ENCODE measurements at regions not wholly inside any gene's neighbourhood (a gene's known extent, or its start where the extent isn't known, plus 50 kb on each side); places are given as distances from the start of the nearest gene placed in this dataset.
"Not testable (repeated sequence)": the region's sequence is repeated elsewhere in the genome, so short reads cannot be mapped to it uniquely, and the experiment has no call there.

DNA sequence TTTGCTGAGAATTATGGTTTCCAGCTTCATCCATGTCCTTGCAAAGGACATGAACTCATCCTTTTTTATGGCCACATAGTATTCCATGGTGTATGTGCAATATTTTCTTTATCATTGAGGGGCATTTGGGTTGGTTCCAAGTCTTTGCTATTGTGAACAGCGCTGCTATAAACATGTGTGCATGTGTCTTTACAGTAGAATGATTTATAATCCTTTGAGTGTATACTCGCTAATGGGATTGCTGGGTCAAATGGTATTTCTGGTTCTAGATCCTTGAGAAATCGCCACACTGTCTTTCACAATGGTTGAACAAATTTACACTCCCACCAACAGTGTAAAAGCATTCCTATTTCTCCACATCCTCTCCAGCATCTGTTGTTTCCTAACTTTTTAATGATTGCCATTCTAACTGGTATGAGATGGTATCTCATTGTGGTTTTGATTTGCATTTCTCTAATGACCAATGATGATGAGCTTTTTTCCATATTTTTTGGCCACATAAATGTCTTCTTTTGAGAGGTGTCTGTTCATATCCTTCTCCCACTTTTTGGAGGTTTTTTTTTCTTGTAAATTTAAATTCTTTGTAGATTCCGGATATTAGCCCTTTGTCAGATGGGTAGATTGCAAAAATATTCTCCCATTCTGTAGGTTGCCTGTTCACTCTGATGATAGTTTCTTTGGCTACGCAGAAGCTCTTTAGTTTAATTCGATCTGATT is 180.1 kb downstream of the PLPPR4 start:
- DNase-seq (ENCODE audit: low read depth in 2 of 2): not testable (repeated sequence)

GRCh38 chr1:99445071-99445470 is 180.8 kb downstream of the PLPPR4 start:
- DNase-seq (ENCODE audit: low read depth in 2 of 2): no peak

DNA sequence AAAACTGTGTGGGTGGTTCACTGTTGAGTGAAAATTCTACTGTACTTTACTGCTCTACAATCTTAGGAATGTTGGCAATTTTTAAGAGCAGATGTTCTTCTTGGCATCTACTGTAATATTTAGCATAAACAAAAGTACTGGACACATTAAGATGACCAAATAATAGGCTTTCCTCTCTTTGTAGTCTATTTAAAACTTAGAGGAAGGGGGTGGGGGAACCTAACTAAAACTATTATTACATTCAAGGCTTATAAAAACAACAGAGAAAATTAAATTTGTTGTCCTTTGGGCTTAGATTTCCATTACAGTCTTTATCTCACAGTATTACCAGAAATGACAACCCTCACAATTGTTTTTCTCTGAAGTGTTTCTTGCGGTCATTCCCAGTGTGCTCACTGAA is 181.2 kb downstream of the PLPPR4 start:
- peak in 1 of 2 experiments; percentile 12 for DNase-seq (ENCODE audit: low read depth in 2 of 2)

DNA sequence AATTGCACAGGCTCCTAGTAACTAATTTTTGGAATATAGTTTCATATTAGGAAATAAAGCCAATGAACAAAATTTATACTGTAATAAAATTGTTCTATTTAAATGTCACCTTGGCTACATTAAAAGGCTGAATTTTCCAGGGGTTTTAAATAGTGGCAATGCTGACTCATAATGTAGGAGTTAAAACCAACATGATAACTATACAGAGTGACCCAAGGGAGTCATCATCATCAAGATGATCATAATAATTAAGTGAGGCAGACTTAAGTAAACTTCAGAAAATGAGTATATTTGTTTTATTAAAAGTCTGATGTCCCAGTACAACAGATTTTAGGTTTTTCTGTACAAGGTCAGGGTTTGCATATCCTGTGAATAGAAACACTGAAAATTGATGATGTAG is 183.4 kb downstream of the PLPPR4 start:
- DNase-seq (ENCODE audit: low read depth in 2 of 2): no peak

DNA sequence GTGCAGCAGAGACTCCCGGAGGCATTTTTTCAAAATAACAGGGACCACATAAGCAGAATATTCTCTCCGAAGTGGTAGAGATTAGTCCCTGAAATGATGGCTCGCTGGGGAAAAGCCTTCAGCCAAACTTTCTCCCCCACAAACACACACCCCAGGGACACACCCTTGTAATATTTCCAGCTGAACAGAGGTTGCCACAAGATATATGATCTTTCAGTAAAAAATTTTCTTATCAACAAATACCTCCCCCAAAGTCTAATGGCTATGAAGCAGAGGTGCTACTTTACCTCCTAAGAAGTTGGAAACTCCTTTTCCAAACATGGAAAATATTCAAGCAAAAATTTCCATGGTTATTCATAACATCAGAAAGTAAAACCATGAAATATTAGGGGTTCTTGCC is 190.2 kb upstream of the PALMD start:
- no peak for DNase-seq (ENCODE audit: low read depth in 2 of 2)

GRCh38 chr1:99456536-99456935 is 189.4 kb upstream of the PALMD start:
- no peak for DNase-seq (ENCODE audit: low read depth in 2 of 2)

DNA sequence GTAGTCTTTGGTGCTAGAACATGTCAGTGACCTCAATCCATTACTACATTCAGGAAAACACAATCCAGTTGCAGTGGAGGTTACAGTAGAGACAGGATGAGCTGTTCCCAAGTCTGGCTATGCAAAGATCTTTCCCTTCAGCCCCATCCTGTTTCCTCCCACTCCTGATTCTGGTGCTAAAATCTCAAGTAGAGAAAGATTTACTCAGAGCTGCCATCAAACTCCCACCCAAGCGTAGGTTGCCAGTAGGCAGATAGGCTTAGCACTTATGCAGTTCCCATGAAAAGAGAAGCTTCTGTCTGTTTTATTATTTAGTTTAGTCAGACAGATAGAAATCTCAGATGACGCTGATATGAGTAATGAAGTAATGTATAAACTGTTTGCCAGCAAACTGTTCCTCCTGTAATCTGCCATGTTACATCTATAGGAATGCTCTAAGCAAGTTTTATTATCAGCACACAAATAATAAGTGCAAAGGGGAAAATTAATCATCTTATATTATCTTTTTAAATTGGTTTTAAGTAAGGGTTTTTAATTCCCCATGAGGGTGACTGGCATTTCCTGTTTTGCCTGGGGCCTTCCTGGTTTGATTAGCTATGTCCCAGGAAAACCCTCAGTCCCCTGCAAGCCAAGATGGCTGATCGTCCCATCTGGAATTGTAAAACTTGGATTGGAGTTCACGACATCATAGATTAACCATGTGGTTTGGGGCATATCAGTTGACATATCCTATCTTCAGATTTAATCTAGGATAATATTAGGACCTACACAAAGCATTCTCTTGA is 188.3 kb upstream of the PALMD start:
- DNase-seq (ENCODE audit: low read depth in 2 of 2): no peak

DNA sequence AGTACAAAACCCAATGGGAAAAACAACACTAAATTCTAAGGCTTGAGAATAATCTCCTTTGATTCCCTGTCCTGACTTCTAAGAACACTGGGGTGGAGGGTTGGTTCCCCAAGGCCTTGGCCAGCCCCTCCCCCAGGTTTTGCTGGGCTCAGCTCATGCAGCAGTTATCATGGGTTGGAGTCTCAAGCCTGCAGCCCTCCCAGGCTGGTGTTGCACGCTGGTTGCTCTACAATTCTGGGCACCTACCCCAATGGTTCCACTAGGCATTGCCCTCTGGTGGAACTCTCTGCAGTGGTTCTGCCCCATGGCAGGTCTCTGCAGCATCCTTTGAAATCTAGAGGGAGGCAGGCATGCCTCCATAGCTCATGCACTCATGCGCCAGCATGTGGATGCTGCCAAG is 184.4 kb upstream of the PALMD start:
- no peak for DNase-seq (ENCODE audit: low read depth in 2 of 2)

DNA sequence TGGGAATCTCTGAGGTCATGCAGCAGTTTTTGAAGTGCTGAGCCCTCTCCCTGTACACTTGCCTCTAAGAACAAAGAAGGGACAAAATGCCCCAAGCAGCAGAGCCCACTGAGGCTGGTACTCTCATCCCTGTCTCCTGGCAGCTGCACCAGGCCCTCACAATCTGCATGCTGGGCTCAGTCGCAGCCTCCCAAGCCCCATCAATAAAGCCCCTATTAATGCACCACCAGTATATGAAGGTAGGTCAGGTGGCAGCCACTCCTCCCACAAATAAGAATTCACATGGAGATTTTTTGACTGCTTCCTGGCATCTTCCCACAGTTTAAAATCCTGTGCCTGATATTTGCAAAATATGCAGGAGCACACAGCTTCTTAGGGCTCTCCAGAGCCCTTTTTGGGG is 181.2 kb upstream of the PALMD start:
- no peak for DNase-seq (ENCODE audit: low read depth in 2 of 2)

DNA sequence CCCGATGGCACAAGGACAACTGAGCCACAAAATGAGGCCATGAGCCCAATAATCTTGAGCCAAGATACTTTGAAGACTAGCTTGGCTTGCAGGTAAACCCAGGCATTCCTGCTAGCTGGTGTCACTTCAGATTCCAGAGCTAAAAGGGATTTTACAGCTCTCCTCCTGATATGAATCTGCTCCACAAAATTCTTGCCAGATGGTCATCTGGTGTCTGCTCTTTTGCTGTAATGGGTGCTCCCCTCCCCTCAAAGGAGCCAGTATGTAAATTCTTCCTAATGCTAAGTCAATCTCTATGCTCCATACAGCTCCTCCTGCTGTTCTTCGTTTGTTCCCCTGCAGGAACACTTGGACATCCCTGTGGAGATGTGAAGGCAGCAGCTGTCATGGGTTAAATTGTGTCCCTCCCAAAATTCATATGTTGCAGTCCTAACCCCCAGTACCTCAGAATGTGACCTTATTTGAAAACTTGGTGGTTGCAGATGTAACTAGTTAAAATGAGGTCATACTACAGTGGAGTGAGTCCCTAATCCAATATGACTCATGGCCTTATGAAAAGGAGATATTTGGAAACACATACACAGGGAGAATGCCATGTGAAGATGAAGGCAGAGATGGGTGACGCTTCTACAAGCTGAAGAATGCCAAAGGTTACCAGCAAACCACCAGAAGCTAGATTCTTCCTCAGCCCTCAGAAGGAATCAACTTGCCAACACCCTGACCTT is 180.6 kb upstream of the PALMD start:
- no peak for DNase-seq (ENCODE audit: low read depth in 2 of 2)

DNA sequence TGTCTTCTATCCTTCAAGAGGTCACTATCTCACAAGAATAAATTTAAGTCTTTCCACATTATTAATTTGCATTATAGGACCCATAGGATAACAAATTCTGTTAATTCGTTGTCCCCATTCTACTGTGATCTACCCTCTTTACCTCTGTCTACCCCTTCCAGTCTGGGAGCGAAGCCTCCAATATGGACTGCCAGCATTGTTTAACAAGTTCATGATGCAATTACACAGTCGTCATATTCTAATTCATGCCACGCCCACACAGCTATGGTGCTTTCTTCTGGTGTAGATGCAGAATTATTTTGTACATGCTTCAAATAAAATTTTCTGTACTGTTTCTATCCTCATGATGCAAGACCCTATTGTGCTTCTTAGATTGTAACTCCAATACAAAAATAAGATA is 178.3 kb upstream of the PALMD start:
- DNase-seq (ENCODE audit: low read depth in 2 of 2): no peak

DNA sequence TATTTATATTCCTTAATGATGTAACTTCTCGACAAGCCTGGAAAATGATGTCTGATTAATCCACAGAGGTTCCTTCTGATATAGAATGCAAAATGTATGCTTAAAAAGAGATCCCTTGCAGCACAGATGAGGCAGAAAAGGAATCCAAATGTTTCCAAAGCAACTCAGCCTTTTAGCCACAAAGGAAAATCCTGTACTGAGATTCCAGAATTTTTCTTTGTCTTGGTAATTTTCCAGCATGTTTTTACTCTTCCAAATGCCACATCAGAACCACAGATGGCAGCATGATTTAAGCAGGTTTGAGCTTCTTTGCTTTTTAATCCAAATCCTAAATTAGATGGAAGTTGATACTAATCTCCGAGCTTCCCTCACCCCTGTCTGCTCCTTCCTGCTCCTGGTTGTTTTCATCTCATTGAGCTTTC is 176.4 kb upstream of the PALMD start:
- peak; percentile 18 to 24 for DNase-seq (ENCODE audit: low read depth in 2 of 2)

GRCh38 chr1:99472893-99473292 is 173.0 kb upstream of the PALMD start:
- no peak for DNase-seq (ENCODE audit: low read depth in 2 of 2)

- DNase-seq (ENCODE audit: low read depth in 2 of 2): no peak
Observed at GRCh38 chr1:99474350-99474893, 171.5 kb upstream of the PALMD start.

DNA sequence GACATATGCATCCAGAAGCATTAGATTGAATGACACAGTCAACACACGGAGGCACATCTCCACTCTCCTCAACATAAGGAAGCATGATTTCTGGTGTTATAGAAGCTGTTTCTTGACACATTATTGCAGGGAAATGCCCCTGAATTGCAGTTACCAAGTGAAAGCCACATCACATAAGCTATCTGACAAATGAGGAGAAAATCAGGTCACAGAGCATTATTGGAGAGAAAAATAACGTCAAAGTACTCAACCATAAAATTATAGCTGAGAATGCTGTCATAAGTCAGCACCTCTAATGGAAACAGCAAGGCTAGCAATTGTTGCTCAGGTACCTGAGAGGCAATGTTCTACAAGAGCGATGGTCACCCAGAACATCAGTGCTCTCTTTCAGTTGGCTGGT is 169.9 kb upstream of the PALMD start:
- no peak for DNase-seq (ENCODE audit: low read depth in 2 of 2)

DNA sequence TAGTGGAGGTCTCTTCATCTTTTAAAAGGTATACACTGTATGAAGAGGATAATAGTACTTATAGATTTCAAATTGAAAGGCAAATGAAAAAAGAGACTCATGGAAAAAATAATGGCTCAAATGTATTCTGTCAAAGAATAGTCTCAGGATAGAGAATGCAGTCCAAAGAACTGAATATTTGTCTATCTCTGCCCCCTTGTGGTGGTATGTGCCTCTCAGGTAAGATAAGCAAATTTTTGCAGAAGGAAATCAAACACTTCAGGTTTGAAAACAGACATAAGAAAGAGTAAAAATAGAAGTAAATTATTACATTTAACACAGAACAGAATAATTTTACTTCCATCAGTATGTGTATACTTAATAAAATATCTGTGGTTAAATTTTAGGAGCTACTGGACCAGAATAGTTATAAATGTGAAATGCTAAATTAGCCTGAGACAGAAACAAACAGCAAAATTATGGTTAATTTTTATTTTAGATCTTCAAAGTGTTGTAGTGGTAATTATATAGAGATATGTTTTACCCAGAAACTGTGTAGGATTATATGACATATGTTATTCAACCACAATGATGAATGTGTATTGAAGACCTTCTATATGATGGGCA is 164.4 kb upstream of the PALMD start:
- DNase-seq (ENCODE audit: low read depth in 2 of 2): no peak

- DNase-seq (ENCODE audit: low read depth in 2 of 2): no peak
Observed at GRCh38 chr1:99482286-99482685, 163.6 kb upstream of the PALMD start.

GRCh38 chr1:99482750-99483149 is 163.2 kb upstream of the PALMD start:
- no peak for DNase-seq (ENCODE audit: low read depth in 2 of 2)

GRCh38 chr1:99490031-99490430 is 155.9 kb upstream of the PALMD start:
- DNase-seq (ENCODE audit: low read depth in 2 of 2): no peak

- DNase-seq (ENCODE audit: low read depth in 2 of 2): no peak
Observed at GRCh38 chr1:99496067-99496466, 149.8 kb upstream of the PALMD start.

DNA sequence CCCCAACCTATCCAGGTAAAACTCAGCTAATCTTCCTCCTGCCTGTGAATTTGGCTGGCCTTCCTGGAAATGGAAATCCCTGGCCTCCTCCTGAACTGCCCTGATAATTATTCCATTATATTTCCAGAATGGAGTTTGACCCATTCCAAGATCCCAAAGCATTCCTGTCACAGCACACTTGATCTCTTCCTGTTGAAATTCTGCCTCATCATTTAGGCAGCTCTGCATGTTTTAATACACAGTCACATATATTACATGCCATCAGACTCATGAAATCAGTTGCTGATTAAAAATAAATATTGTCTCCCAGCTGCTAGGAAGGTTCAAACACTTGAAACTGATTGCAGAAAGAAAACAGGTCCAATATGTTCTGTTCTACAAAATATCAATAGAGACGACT is 148.2 kb upstream of the PALMD start:
- no peak for DNase-seq (ENCODE audit: low read depth in 2 of 2)

DNA sequence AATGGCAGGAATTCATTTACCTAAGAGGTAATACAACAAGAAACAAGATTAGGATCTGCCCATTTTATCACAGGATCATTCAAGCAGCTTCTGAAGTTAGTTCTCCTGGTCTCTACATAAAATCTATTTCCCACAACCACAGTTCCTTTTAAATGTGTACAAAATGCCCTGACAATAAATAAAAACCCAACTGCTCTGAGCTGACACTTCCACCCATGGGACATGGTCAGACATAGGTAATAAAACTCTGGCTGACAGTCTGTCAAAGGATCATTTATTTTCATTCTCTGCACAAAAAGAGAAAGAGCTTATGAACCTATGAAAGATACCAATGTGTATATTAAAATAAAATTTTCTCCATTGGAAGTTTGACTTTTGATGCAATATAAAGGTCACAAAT is 145.4 kb upstream of the PALMD start:
- no peak for DNase-seq (ENCODE audit: low read depth in 2 of 2)

Measured in fibroblast of skin of left biceps (primary cell).